ENCODE measurements at regions not wholly inside any gene's neighbourhood (a gene's known extent, or its start where the extent isn't known, plus 50 kb on each side); places are given as distances from the start of the nearest gene placed in this dataset.

DNA sequence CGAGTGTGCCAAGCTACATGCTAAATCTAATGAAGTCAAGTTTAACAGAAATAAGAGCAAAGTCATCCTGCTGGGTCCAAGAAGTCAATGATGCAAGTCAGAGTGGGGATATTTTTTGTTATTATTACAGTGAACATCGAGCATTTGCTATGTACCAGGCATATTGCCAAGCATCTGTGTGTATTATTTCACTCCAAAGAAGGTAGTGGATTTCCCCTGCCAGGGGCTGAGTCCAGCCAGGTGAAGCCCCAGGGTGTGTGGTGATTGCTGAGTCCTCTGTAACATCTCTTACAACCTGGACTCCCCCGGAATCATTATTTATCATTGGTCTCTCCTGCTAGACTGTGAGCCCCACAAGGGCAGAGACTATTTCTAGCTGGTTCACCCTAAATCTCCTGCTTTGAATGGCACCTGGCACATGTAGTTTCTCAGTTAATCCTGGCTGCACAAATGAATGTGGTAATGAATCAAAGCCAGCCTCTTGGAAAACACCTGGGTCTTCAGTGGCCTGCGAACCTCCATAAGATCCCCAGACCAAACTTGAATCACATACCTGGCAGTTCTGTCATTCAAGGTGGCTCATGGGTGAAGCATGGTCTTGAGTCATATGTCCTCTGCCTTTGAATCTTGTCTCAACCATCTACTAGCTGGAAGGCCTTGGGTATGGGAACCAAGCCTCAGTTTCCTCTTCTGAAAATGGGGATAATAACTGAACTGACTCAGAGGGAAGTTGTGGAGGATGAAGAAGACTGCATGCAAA, 549.2 kb downstream of the MIAT start:
- Histone ChIP-seq H3K4ac (ENCODE audit: low read depth, low read length) (no peak overlapping the region), H3K9ac (ENCODE audit: extremely low read depth, insufficient read length, low read length) (no peak overlapping the region), H3K14ac (ENCODE audit: insufficient read depth, low read length) (no peak overlapping the region), H3K79me1 (ENCODE audit: insufficient read depth, low read depth, low read length, poor library complexity, severe bottlenecking) (no peaks in the 10 kb centered on the region), H3K27ac (ENCODE audit: insufficient read length, low read depth, low read length) (no peak overlapping the region), H2BK15ac (ENCODE audit: low read depth, low read length) (no peak overlapping the region), H3K18ac (ENCODE audit: insufficient read length, low read depth, low read length) (no peak overlapping the region), H3K27me3 (ENCODE audit: insufficient read depth, low read length) (no peaks in the 10 kb centered on the region), H2AFZ (ENCODE audit: low read length) (no peak overlapping the region), H4K5ac (ENCODE audit: insufficient read length, low read depth, low read length) (no peak overlapping the region), H3K4me1 (ENCODE audit: insufficient read depth, low read length) (peaks cover 2% of the 10 kb centered on the region; the same call in 1 of the 2 replicates), H2BK5ac (ENCODE audit: insufficient read length, low read length) (no peak overlapping the region), H4K91ac (ENCODE audit: insufficient read length, low read depth, low read length) (no peak overlapping the region), H2BK12ac (ENCODE audit: insufficient read length, low read depth, low read length) (no peak overlapping the region), H2BK20ac (ENCODE audit: low read depth, low read length, poor library complexity, severe bottlenecking) (no peak overlapping the region), H3K79me2 (ENCODE audit: insufficient read depth, low read length) (no peaks in the 10 kb centered on the region), H3T11ph (ENCODE audit: low read length) (no peak overlapping the region), H4K8ac (replicated peaks; ENCODE audit: insufficient read length, low read depth, low read length) (no peak overlapping the region), H4K20me1 (ENCODE audit: control insufficient read depth, insufficient read depth, insufficient read length) (no peaks in the 10 kb centered on the region), H3K56ac (ENCODE audit: insufficient read length, low read depth, low read length) (no peak overlapping the region), H3K9me3 (ENCODE audit: control insufficient read depth, low read depth, low read length) (no peaks in the 10 kb centered on the region), H2AK5ac (ENCODE audit: insufficient read length, low read length) (no peak overlapping the region), H2BK120ac (ENCODE audit: low read depth, low read length, poor library complexity, severe bottlenecking) (no peak overlapping the region), H3K23me2 (ENCODE audit: insufficient read length, low read depth, low read length, poor library complexity, severe bottlenecking) (no peaks in the 10 kb centered on the region), H3K4me2 (ENCODE audit: insufficient read depth, insufficient read length, low read length) (no peak overlapping the region), H3K23ac (ENCODE audit: insufficient read length, low read depth, low read length) (no peak overlapping the region)
- TF ChIP-seq, protein P1, sequence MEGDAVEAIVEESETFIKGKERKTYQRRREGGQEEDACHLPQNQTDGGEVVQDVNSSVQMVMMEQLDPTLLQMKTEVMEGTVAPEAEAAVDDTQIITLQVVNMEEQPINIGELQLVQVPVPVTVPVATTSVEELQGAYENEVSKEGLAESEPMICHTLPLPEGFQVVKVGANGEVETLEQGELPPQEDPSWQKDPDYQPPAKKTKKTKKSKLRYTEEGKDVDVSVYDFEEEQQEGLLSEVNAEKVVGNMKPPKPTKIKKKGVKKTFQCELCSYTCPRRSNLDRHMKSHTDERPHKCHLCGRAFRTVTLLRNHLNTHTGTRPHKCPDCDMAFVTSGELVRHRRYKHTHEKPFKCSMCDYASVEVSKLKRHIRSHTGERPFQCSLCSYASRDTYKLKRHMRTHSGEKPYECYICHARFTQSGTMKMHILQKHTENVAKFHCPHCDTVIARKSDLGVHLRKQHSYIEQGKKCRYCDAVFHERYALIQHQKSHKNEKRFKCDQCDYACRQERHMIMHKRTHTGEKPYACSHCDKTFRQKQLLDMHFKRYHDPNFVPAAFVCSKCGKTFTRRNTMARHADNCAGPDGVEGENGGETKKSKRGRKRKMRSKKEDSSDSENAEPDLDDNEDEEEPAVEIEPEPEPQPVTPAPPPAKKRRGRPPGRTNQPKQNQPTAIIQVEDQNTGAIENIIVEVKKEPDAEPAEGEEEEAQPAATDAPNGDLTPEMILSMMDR (conservative IDR thresholded peaks at IDR 0.05): no peak
- no peak for DNase-seq
- peaks cover 8% of the 10 kb centered on the region for H3K27me3 Mint-ChIP-seq (ENCODE audit: low read depth)
- H3K4me1 Mint-ChIP-seq: peaks cover 32 to 35% of the 10 kb centered on the region in 2 experiments
- WGBS (ENCODE audit: extremely low coverage, insufficient read length, low lambda C conversion rate): no CpG with 5 or more reads among the region's 4 CpGs
- H3K4me3 Mint-ChIP-seq: no peak overlapping the region
- no peak overlapping the region for H3K27ac Mint-ChIP-seq
- no peaks in the 10 kb centered on the region for H3K36me3 Mint-ChIP-seq (ENCODE audit: insufficient read depth in 1 of 3, low read depth in 3 of 3)
- no peaks in the 10 kb centered on the region; a peak in 1 of 5 replicates for H3K9me3 Mint-ChIP-seq
